ENCODE measurements at regions not wholly inside any gene's neighbourhood (a gene's known extent, or its start where the extent isn't known, plus 50 kb on each side); places are given as distances from the start of the nearest gene placed in this dataset.

- Histone ChIP-seq H3K36me3 (ENCODE audit: control insufficient read depth, insufficient read depth, low read length) (no peaks in the 10 kb centered on the region), H3K4me3 (ENCODE audit: low read depth, low read length) (no peak overlapping the region), H3K27me3 (ENCODE audit: control insufficient read depth, insufficient read depth, low read length) (no peaks in the 10 kb centered on the region), H3K9ac (no peak overlapping the region), H3K4me2 (ENCODE audit: low read length) (no peak overlapping the region), H3K79me2 (no peaks in the 10 kb centered on the region), H3K27ac (no peak overlapping the region), H3K4me1 (no peaks in the 10 kb centered on the region), H2AFZ (no peak overlapping the region), H3K9me3 (ENCODE audit: control insufficient read depth, low read length) (no peaks in the 10 kb centered on the region)
- TF ChIP-seq, protein P1, sequence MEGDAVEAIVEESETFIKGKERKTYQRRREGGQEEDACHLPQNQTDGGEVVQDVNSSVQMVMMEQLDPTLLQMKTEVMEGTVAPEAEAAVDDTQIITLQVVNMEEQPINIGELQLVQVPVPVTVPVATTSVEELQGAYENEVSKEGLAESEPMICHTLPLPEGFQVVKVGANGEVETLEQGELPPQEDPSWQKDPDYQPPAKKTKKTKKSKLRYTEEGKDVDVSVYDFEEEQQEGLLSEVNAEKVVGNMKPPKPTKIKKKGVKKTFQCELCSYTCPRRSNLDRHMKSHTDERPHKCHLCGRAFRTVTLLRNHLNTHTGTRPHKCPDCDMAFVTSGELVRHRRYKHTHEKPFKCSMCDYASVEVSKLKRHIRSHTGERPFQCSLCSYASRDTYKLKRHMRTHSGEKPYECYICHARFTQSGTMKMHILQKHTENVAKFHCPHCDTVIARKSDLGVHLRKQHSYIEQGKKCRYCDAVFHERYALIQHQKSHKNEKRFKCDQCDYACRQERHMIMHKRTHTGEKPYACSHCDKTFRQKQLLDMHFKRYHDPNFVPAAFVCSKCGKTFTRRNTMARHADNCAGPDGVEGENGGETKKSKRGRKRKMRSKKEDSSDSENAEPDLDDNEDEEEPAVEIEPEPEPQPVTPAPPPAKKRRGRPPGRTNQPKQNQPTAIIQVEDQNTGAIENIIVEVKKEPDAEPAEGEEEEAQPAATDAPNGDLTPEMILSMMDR (IDR thresholded peaks at IDR 0.05), result no peak
These were observed 65.8 kb downstream of the BOD1 start for GRCh38 chr5:173550641-173551040.

- no peak overlapping the region for H3K4me3 ChIP-seq (ENCODE audit: low read depth, low read length)
- no peaks in the 10 kb centered on the region for H3K4me1 ChIP-seq
- no peaks in the 10 kb centered on the region for H3K79me2 ChIP-seq
- H3K9me3 ChIP-seq (ENCODE audit: control insufficient read depth, low read length), result no peaks in the 10 kb centered on the region
- H3K36me3 ChIP-seq (ENCODE audit: control insufficient read depth, insufficient read depth, low read length), result no peaks in the 10 kb centered on the region
- no peak overlapping the region for H2AFZ ChIP-seq
- TF ChIP-seq, protein P1 (IDR thresholded peaks at IDR 0.05), result no peak
- H3K27ac ChIP-seq, result no peak overlapping the region
- no peaks in the 10 kb centered on the region for H3K27me3 ChIP-seq (ENCODE audit: control insufficient read depth, insufficient read depth, low read length)
- H3K4me2 ChIP-seq (ENCODE audit: low read length), result no peak overlapping the region
- no peak overlapping the region for H3K9ac ChIP-seq
These were observed 66.8 kb downstream of the BOD1 start for GRCh38 chr5:173549644-173550043.

DNA sequence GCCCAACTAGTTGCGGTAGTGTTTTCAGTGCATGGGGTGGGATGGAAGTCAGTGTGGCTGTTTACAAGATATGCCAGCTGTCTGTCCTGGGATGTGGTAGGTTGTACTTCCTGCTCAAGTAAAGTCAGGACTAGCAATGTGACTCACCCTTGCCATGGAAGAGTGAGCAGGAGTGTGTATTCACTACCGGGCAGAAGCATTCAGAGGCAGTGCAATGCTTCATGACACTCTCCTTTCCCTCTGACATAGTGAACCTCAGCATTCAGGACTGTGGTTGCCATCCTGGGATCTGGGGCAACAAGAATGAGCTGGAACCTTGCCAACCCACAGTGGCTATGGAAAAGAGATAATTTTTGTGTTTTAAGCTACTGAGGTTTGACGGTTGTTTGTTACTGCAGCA lies 68.9 kb downstream of the BOD1 start:
- Histone ChIP-seq H3K79me2 (no peaks in the 10 kb centered on the region), H3K27ac (no peak overlapping the region), H3K4me2 (ENCODE audit: low read length) (no peak overlapping the region), H3K4me1 (no peaks in the 10 kb centered on the region), H3K9me3 (ENCODE audit: control insufficient read depth, low read length) (no peaks in the 10 kb centered on the region), H3K36me3 (ENCODE audit: control insufficient read depth, insufficient read depth, low read length) (no peaks in the 10 kb centered on the region), H3K9ac (no peak overlapping the region), H3K27me3 (ENCODE audit: control insufficient read depth, insufficient read depth, low read length) (no peaks in the 10 kb centered on the region), H3K4me3 (ENCODE audit: low read depth, low read length) (no peak overlapping the region), H2AFZ (no peak overlapping the region)
- TF ChIP-seq, protein P1 (IDR thresholded peaks at IDR 0.05), result no peak

DNA sequence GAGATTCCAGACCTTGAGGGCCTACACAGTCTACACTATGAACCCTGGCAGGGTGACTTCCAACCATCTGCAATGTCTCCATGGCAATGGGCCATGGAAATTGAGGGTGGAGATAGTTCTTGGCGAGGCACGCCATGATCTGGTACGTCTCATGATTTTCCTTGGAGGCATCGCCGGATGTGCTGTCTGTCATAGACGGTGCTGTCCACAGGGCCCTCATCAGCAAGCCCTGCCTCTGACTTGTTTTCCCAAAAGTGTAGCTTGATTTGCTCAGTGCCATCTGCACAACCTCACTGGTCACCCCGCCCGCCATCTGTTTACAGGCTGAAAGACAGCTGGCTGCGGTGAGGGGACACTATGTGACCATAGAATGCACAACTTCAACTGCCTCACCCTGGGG lies 73.5 kb downstream of the BOD1 start:
- Histone ChIP-seq H3K9ac (no peak overlapping the region), H3K4me1 (no peaks in the 10 kb centered on the region), H3K36me3 (ENCODE audit: control insufficient read depth, insufficient read depth, low read length) (no peaks in the 10 kb centered on the region), H3K27ac (no peak overlapping the region), H3K9me3 (ENCODE audit: control insufficient read depth, low read length) (no peaks in the 10 kb centered on the region), H3K79me2 (no peaks in the 10 kb centered on the region), H2AFZ (no peak overlapping the region), H3K4me3 (ENCODE audit: low read depth, low read length) (no peak overlapping the region), H3K4me2 (ENCODE audit: low read length) (no peak overlapping the region), H3K27me3 (ENCODE audit: control insufficient read depth, insufficient read depth, low read length) (no peaks in the 10 kb centered on the region)
- TF ChIP-seq, protein P1 (IDR thresholded peaks at IDR 0.05), result no peak

GRCh38 chr5:173542159-173542558 lies 74.3 kb downstream of the BOD1 start:
- no peak overlapping the region for H3K9ac ChIP-seq
- H3K36me3 ChIP-seq (ENCODE audit: control insufficient read depth, insufficient read depth, low read length), result no peaks in the 10 kb centered on the region
- H3K27ac ChIP-seq, result no peak overlapping the region
- H3K79me2 ChIP-seq, result no peaks in the 10 kb centered on the region
- no peak overlapping the region for H3K4me2 ChIP-seq (ENCODE audit: low read length)
- no peak overlapping the region for H3K4me3 ChIP-seq (ENCODE audit: low read depth, low read length)
- no peaks in the 10 kb centered on the region for H3K4me1 ChIP-seq
- TF ChIP-seq, protein P1 (IDR thresholded peaks at IDR 0.05), result no peak
- H2AFZ ChIP-seq, result no peak overlapping the region
- no peaks in the 10 kb centered on the region for H3K27me3 ChIP-seq (ENCODE audit: control insufficient read depth, insufficient read depth, low read length)
- no peaks in the 10 kb centered on the region for H3K9me3 ChIP-seq (ENCODE audit: control insufficient read depth, low read length)
